Heart left ventricle (tissue), 13 donors: ENCODE measurements at regions not wholly inside any gene's neighbourhood (a gene's known extent, or its start where the extent isn't known, plus 50 kb on each side); places are given as distances from the start of the nearest gene placed in this dataset.

Experiments
- CTCF ChIP-seq, 12 donors: fragments of 200-600 bp; sonication (generic) in 4 of 12; IDR thresholded peaks; one replicate each; pipeline versions ENCODE4 v1.5.0 to v1.8.0; 2018 to 2022; ENCODE audit warnings: antibody characterized with exemption in 12 of 12, mild to moderate bottlenecking in 5 of 12
- POLR2A ChIP-seq, 2 donors: fragments of 450-650 bp; IDR thresholded peaks; one replicate each; pipeline ENCODE4 v1.6.1; 2017; ENCODE audit warnings: antibody characterized with exemption in 2 of 2, mild to moderate bottlenecking in 2 of 2, moderate library complexity in 2 of 2
- donor health status: ischemic (EF 13 %, LVEDD 7.1; RV severe dilation, severe dysfunction).
- donor health status: DM: no; HTN: yes; CAD: no.
- donor health status: DM: no; HTN: no; CAD: no.
- donor health status: ischemic (EF 25% LVEDD 6.9; RV normal size, moderate dysfunction).
- donor health status: ischemic (EF 25% LVEDD 5.7; RV mildly dilated, moderate dysfunction).
- donor health status: ischemic (EF 35%, LVEDD 5.7; RV mildly dilated, moderate dysfunction).
- donor health status: nonischemic (EF 11% LVEDD 7.7; RV severe dilation, severe dysfunction).
- donor health status: DM: yes; HTN: yes; CAD: no.
- donor health status: PGD.
- donor health status: ischemic (EF 29% LVEDD 5.4; RV normal size, mild dysfunction).
- donor health status: nonischemic (EF 23%, LVEDD 6.1; RV moderate dilation, normal function).

GRCh38 chr13:65841156-65841555 is 1389.0 kb downstream of the PCDH9 start:
- TF ChIP-seq CTCF (IDR thresholded peaks at IDR 0.05) (no peak), POLR2A (IDR thresholded peaks at IDR 0.05) (no peak)
